ENCODE measurements at regions not wholly inside any gene's neighbourhood (a gene's known extent, or its start where the extent isn't known, plus 50 kb on each side); places are given as distances from the start of the nearest gene placed in this dataset.
"Not testable (repeated sequence)": the region's sequence is repeated elsewhere in the genome, so short reads cannot be mapped to it uniquely, and the experiment has no call there.

DNA sequence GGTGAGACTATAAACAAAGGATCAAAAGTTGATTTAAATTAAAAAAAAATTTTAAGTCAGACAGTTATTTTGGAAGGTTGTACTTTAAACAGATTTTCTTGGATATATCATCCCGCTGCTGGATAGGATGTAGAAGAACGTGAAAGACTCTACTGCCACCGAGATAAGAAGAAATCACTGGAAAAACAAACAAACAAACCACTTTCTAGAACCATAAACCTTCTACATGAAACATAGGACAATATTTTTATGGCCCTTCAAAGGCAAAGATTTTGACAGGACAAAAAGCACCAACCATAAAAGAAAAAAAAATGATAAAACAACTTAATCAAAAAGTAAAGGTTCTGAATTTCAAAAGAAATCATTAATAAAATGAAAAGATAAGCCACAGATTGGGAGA, 268.2 kb upstream of the DAAM1 start:
- ATAC-seq (ENCODE audit: low read depth) = no peak
- Mint-ChIP-seq H3K4me3 (no peak overlapping the region), H3K4me1 (no peaks in the 10 kb centered on the region), H3K27me3 (peaks cover 4% of the 10 kb centered on the region), H3K9me3 (ENCODE audit: insufficient read depth) (no peaks in the 10 kb centered on the region), H3K27ac (no peak overlapping the region)
- no peak overlapping the region for H3K4me3 ChIP-seq (ENCODE audit: control extremely low read depth in 1 of 5, extremely low read depth in 1 of 5, insufficient read depth in 1 of 5, low read depth in 2 of 5, low read length in 4 of 5)
- 62% methylated on average over 2 of the region's 3 CpGs for WGBS (ENCODE audit: insufficient coverage)
- no peak for DNase-seq
- ChIA-PET POLR2A (no interaction called here), CTCF (no interaction called here)
- no peaks in the 10 kb centered on the region for H3K4me1 ChIP-seq (ENCODE audit: control insufficient read depth in 2 of 2, insufficient read depth in 2 of 2, low read length in 2 of 2)
- H3K27me3 ChIP-seq (replicated peaks in 1 of 4; ENCODE audit: control extremely low read depth in 1 of 4, control insufficient read depth in 3 of 4, insufficient read depth in 4 of 4, low read length in 3 of 4) = no peaks in the 10 kb centered on the region
- intact Hi-C loops (cut with micrococcal nuclease) = no loop called here
- H3K79me2 ChIP-seq (ENCODE audit: control insufficient read depth, insufficient read depth, low read length) = no peaks in the 10 kb centered on the region
- H3K9ac ChIP-seq (ENCODE audit: low read length) = no peak overlapping the region
- H3K4me2 ChIP-seq (replicated peaks; ENCODE audit: low read depth, low read length, poor library complexity, severe bottlenecking) = no peak overlapping the region
- H3K9me3 ChIP-seq (ENCODE audit: control extremely low read depth in 1 of 3, control insufficient read depth in 2 of 3, insufficient read depth in 1 of 3, low read length in 2 of 3) = no peaks in the 10 kb centered on the region
- H2AFZ ChIP-seq (ENCODE audit: insufficient read depth, low read depth, low read length, poor library complexity, severe bottlenecking) = no peak overlapping the region
- no peaks in the 10 kb centered on the region for H3K36me3 ChIP-seq (replicated peaks in 1 of 2; ENCODE audit: control extremely low read depth in 1 of 2, control insufficient read depth in 1 of 2, extremely low read depth in 1 of 2, insufficient read depth in 2 of 2, low read length in 1 of 2)
- TF ChIP-seq, protein P1, sequence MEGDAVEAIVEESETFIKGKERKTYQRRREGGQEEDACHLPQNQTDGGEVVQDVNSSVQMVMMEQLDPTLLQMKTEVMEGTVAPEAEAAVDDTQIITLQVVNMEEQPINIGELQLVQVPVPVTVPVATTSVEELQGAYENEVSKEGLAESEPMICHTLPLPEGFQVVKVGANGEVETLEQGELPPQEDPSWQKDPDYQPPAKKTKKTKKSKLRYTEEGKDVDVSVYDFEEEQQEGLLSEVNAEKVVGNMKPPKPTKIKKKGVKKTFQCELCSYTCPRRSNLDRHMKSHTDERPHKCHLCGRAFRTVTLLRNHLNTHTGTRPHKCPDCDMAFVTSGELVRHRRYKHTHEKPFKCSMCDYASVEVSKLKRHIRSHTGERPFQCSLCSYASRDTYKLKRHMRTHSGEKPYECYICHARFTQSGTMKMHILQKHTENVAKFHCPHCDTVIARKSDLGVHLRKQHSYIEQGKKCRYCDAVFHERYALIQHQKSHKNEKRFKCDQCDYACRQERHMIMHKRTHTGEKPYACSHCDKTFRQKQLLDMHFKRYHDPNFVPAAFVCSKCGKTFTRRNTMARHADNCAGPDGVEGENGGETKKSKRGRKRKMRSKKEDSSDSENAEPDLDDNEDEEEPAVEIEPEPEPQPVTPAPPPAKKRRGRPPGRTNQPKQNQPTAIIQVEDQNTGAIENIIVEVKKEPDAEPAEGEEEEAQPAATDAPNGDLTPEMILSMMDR (IDR thresholded peaks at IDR 0.05) = no peak
- TF ChIP-seq EZH2 (IDR thresholded peaks at IDR 0.05; ENCODE audit: borderline replicate concordance, insufficient read depth, low read depth, low read length, poor library complexity, severe bottlenecking) = no peak
- H4K20me1 ChIP-seq (ENCODE audit: control insufficient read depth, insufficient read depth, low read length, poor library complexity, severe bottlenecking) = no peaks in the 10 kb centered on the region
- H3K27ac ChIP-seq (ENCODE audit: low read length in 2 of 2) = no peak overlapping the region

DNA sequence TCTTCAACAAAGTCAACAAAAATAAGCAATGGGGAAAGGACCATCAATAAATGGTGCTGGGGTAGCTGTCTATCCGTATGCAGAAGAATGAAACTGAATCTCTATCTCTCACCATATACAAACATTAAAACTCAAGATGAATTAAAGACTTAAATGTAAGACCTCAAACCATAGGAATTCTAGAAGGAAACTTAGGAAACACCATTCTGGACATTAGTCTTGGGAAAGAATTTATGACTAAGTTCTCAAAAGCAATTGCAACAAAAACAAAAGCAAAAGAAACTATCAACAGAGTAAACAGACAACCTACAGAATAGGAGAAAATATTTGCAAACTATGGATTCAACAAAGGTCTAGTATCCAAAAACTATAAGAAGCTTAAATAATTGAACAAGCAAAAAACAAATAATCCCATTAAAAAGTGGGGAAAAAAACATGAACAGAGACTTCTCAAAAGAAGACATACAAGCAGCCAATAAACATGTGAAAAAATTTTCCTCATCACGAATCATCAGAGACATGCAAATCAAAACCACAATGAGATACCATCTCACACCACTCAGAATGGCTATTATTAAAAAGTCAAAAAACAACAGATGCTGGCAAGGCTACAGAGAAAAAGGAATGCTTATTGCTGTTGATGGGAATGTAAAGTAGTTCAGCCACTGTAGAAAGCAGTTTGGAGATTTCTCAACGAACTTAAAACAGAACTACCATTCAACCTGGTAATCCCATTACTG, 266.1 kb upstream of the DAAM1 start:
- H3K4me3 ChIP-seq (ENCODE audit: control extremely low read depth in 1 of 5, extremely low read depth in 1 of 5, insufficient read depth in 1 of 5, low read depth in 2 of 5, low read length in 4 of 5); H3K9ac ChIP-seq (ENCODE audit: low read length); POLR2A ChIA-PET; H3K9me3 Mint-ChIP-seq (ENCODE audit: insufficient read depth); H4K20me1 ChIP-seq (ENCODE audit: control insufficient read depth, insufficient read depth, low read length, poor library complexity, severe bottlenecking); intact Hi-C loops (cut with micrococcal nuclease); H2AFZ ChIP-seq (ENCODE audit: insufficient read depth, low read depth, low read length, poor library complexity, severe bottlenecking); H3K27me3 Mint-ChIP-seq; H3K27ac ChIP-seq (ENCODE audit: low read length in 2 of 2); H3K9me3 ChIP-seq (ENCODE audit: control extremely low read depth in 1 of 3, control insufficient read depth in 2 of 3, insufficient read depth in 1 of 3, low read length in 2 of 3); H3K79me2 ChIP-seq (ENCODE audit: control insufficient read depth, insufficient read depth, low read length); DNase-seq; H3K4me3 Mint-ChIP-seq; H3K27me3 ChIP-seq (replicated peaks in 1 of 4; ENCODE audit: control extremely low read depth in 1 of 4, control insufficient read depth in 3 of 4, insufficient read depth in 4 of 4, low read length in 3 of 4); H3K4me1 Mint-ChIP-seq; H3K4me1 ChIP-seq (ENCODE audit: control insufficient read depth in 2 of 2, insufficient read depth in 2 of 2, low read length in 2 of 2); H3K4me2 ChIP-seq (replicated peaks; ENCODE audit: low read depth, low read length, poor library complexity, severe bottlenecking); CTCF ChIA-PET; H3K27ac Mint-ChIP-seq; ATAC-seq (ENCODE audit: low read depth); H3K36me3 ChIP-seq (replicated peaks in 1 of 2; ENCODE audit: control extremely low read depth in 1 of 2, control insufficient read depth in 1 of 2, extremely low read depth in 1 of 2, insufficient read depth in 2 of 2, low read length in 1 of 2): not testable (repeated sequence)
- no CpG with 5 or more reads among the region's 3 CpGs for WGBS (ENCODE audit: insufficient coverage)

Data from B cell (primary cell).